WTC11 (cell line): ENCODE measurements at regions not wholly inside any gene's neighbourhood (a gene's known extent, or its start where the extent isn't known, plus 50 kb on each side); places are given as distances from the start of the nearest gene placed in this dataset.

ENCODE experiments used
- ATAC-seq: fragments of 200-7000 bp; cut with Tn5 transposase; 2 replicates; pipeline ENCODE4 v1.10.0; 2021; ENCODE audit warnings: mild to moderate bottlenecking, moderate library complexity
- CTCF ChIA-PET: fragments of 300-600 bp; sonication (Branson Sonifier 250); formaldehyde crosslinking; loops from one replicate; lab custom pipeline; 2021; ENCODE audit warnings: antibody characterized with exemption; lab: Charles Lee
- POLR2A ChIA-PET: fragments of 350-600 bp; sonication (Branson Sonifier 250); formaldehyde crosslinking; loops from one replicate; lab custom pipeline; 2021; ENCODE audit warnings: antibody characterized with exemption; lab: Charles Lee
- DNase-seq: peaks from one replicate; pipeline ENCODE4 v3.0.0; 2021; ENCODE audit warnings: low spot score
- H3K27ac Mint-ChIP-seq: 2 replicates; pipeline ENCODE4 v1.8.0; 2021; ENCODE audit warnings: mixed read lengths
- H3K27me3 Mint-ChIP-seq: 2 replicates; pipeline ENCODE4 v1.8.0; 2021; ENCODE audit warnings: low read depth, mild to moderate bottlenecking, moderate library complexity, mixed read lengths
- H3K36me3 Mint-ChIP-seq: 2 replicates; pipeline ENCODE4 v1.8.0; 2021; ENCODE audit warnings: mixed read lengths
- H3K4me1 Mint-ChIP-seq: 2 replicates; pipeline ENCODE4 v1.8.0; 2022; ENCODE audit warnings: mixed read lengths
- H3K4me3 Mint-ChIP-seq: 2 replicates; pipeline ENCODE4 v1.8.0; 2021; ENCODE audit warnings: mild to moderate bottlenecking, moderate library complexity, mixed read lengths
- H3K9me3 Mint-ChIP-seq: 2 replicates; pipeline ENCODE4 v1.8.0; 2021; ENCODE audit warnings: mixed read lengths
- CREM ChIP-seq: sonication (generic); formaldehyde crosslinking; IDR thresholded peaks from 2 replicates; pipeline ENCODE4 v1.8.1; 2022; ENCODE audit warnings: mild to moderate bottlenecking, missing genetic modification reagents, moderate library complexity
- ELF4 ChIP-seq: sonication (generic); formaldehyde crosslinking; IDR thresholded peaks from 2 replicates; pipeline ENCODE4 v1.8.1; 2022; ENCODE audit warnings: low read depth, mild to moderate bottlenecking, moderate library complexity, missing genetic modification reagents
- EMX1 ChIP-seq: fragments of 250-450 bp; sonication (Bioruptor Pico); IDR thresholded peaks from 2 replicates; pipeline ENCODE4 v1.8.0; 2021; ENCODE audit warnings: mild to moderate bottlenecking
- FOXJ3 ChIP-seq: sonication (generic); formaldehyde crosslinking; IDR thresholded peaks from 2 replicates; pipeline ENCODE4 v1.9.0; 2021; ENCODE audit warnings: missing genetic modification reagents, mild to moderate bottlenecking, borderline replicate concordance
- GRHL2 ChIP-seq: fragments of 250-450 bp; sonication (Bioruptor Pico); IDR thresholded peaks from 2 replicates; pipeline ENCODE4 v1.8.0; 2022; ENCODE audit warnings: mild to moderate bottlenecking, moderate library complexity; ENCODE audit not compliant: insufficient replicate concordance, severe bottlenecking
- GTF2I ChIP-seq: fragments of 250-450 bp; sonication (Bioruptor Pico); conservative IDR thresholded peaks from 2 replicates; pipeline ENCODE4 v1.4.0; 2021; ENCODE audit warnings: mild to moderate bottlenecking
- NFATC4 ChIP-seq: fragments of 250-450 bp; sonication (Bioruptor Pico); IDR thresholded peaks from 2 replicates; pipeline ENCODE4 v1.9.0; 2021; ENCODE audit warnings: mild to moderate bottlenecking
- NFYB ChIP-seq: sonication (generic); formaldehyde crosslinking; conservative IDR thresholded peaks from 2 replicates; pipeline ENCODE4 v1.8.0; 2022; ENCODE audit warnings: low read depth, missing genetic modification reagents
- OVOL2 ChIP-seq: fragments of 250-450 bp; sonication (Bioruptor Pico); IDR thresholded peaks from 2 replicates; pipeline ENCODE4 v1.9.0; 2021; ENCODE audit warnings: mild to moderate bottlenecking, borderline replicate concordance
- RELA ChIP-seq: sonication (generic); formaldehyde crosslinking; IDR thresholded peaks from 2 replicates; pipeline ENCODE4 v1.8.1; 2022; ENCODE audit warnings: missing genetic modification reagents, mild to moderate bottlenecking, borderline replicate concordance
- ZNF219 ChIP-seq: sonication (generic); formaldehyde crosslinking; IDR thresholded peaks from 2 replicates; pipeline ENCODE4 v1.8.0; 2023; ENCODE audit warnings: missing genetic modification reagents, mild to moderate bottlenecking, borderline replicate concordance
- ZNF263 ChIP-seq: sonication (generic); formaldehyde crosslinking; IDR thresholded peaks from 2 replicates; pipeline ENCODE4 v1.8.1; 2022; ENCODE audit warnings: low read depth, mild to moderate bottlenecking, moderate library complexity, missing genetic modification reagents
- TF ChIP-seq, protein P1 (sequence below): sonication (generic); formaldehyde crosslinking; IDR thresholded peaks from 2 replicates; pipeline ENCODE4 v1.8.1; 2023; ENCODE audit warnings: mild to moderate bottlenecking, missing genetic modification reagents, moderate library complexity
- TF ChIP-seq, protein P2 (sequence below): sonication (generic); formaldehyde crosslinking; IDR thresholded peaks from 2 replicates; pipeline ENCODE4 v1.8.0; 2022; ENCODE audit warnings: mild to moderate bottlenecking, missing genetic modification reagents
- TF ChIP-seq, protein P3 (sequence below): sonication (generic); formaldehyde crosslinking; IDR thresholded peaks from 2 replicates; pipeline ENCODE4 v1.8.1; 2022; ENCODE audit warnings: low read depth, mild to moderate bottlenecking, moderate library complexity, missing genetic modification reagents, borderline replicate concordance
- TF ChIP-seq, protein P4 (sequence below): fragments of 250-450 bp; sonication (Bioruptor Pico); IDR thresholded peaks from 2 replicates; pipeline ENCODE4 v1.9.0; 2021; ENCODE audit warnings: mild to moderate bottlenecking
- TF ChIP-seq, protein P5 (sequence below): fragments of 250-450 bp; sonication (Bioruptor Pico); IDR thresholded peaks from 2 replicates; pipeline ENCODE4 v1.8.0; 2021; ENCODE audit warnings: mild to moderate bottlenecking
- TF ChIP-seq, protein P6 (sequence below): sonication (generic); formaldehyde crosslinking; IDR thresholded peaks from 2 replicates; pipeline ENCODE4 v1.8.0; 2022; ENCODE audit warnings: missing genetic modification reagents
- TF ChIP-seq, protein P7 (sequence below): sonication (generic); formaldehyde crosslinking; IDR thresholded peaks from 2 replicates; pipeline ENCODE4 v1.8.1; 2022; ENCODE audit warnings: low read depth, missing genetic modification reagents, borderline replicate concordance
- TF ChIP-seq, protein P8 (sequence below): sonication (generic); formaldehyde crosslinking; IDR thresholded peaks from 2 replicates; pipeline ENCODE4 v1.8.1; 2022; ENCODE audit warnings: missing genetic modification reagents, borderline replicate concordance

DNA sequence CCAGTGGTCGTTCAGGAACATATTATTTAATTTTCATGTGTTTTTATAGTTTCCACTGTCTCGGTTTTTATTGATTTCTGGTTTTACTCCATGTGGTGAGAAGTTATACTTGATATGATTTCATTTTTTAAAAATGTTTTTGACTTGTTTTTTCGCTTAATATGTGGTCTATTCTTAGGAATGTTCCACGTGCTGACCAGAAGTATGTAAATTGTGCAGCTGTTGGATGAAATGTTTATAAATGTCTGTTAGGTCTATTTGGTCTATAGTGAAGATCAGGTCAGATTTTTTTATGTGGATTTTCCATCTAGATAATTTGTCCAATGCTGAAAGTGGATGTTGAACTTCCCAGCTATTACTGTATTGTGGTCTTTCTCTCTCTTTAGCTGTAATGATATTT lies 433.8 kb upstream of the MIS18BP1 start (continued):
- TF ChIP-seq, protein P1, sequence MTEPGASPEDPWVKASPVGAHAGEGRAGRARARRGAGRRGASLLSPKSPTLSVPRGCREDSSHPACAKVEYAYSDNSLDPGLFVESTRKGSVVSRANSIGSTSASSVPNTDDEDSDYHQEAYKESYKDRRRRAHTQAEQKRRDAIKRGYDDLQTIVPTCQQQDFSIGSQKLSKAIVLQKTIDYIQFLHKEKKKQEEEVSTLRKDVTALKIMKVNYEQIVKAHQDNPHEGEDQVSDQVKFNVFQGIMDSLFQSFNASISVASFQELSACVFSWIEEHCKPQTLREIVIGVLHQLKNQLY = no peak
- TF ChIP-seq EMX1 (CRISPR knock-in tag) (no peak), CREM (CRISPR knock-in tag) (no peak), NFATC4 (CRISPR knock-in tag) (no peak)
- TF ChIP-seq, all 79 proteins: peak for 0

DNA sequence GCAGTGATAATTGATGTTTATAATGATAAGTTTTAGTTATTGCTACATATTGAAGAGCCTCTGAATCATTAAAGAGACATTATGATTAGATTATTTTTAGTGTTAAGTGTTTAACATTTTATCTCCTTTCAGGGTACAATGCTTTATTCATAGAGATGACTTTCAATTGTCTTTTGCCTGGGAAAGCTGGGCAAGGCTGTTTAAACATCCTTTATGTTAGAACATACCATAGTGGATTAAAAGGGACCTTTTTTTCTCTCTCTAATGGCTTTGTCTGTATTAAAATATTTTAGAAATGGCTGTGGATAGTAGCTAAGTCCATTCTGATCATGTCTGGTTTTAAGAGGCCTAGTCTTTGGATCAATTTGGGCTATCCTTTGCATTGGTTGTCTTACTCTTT lies 427.5 kb upstream of the MIS18BP1 start:
- Mint-ChIP-seq H3K27ac (no peak overlapping the region), H3K27me3 (no peaks in the 10 kb centered on the region), H3K4me3 (no peak overlapping the region), H3K9me3 (peaks cover 43% of the 10 kb centered on the region), H3K36me3 (no peaks in the 10 kb centered on the region; the same call in 1 of the 2 replicates), H3K4me1 (no peaks in the 10 kb centered on the region)
- no peak for TF ChIP-seq EMX1 (CRISPR knock-in tag)
- no peak for TF ChIP-seq GRHL2 (CRISPR knock-in tag)
- no peak for TF ChIP-seq OVOL2 (CRISPR knock-in tag)
- TF ChIP-seq RELA = no peak
- TF ChIP-seq FOXJ3 (CRISPR knock-in tag) = no peak
- TF ChIP-seq, protein P2, sequence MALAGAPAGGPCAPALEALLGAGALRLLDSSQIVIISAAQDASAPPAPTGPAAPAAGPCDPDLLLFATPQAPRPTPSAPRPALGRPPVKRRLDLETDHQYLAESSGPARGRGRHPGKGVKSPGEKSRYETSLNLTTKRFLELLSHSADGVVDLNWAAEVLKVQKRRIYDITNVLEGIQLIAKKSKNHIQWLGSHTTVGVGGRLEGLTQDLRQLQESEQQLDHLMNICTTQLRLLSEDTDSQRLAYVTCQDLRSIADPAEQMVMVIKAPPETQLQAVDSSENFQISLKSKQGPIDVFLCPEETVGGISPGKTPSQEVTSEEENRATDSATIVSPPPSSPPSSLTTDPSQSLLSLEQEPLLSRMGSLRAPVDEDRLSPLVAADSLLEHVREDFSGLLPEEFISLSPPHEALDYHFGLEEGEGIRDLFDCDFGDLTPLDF = no peak
- TF ChIP-seq, protein P3, sequence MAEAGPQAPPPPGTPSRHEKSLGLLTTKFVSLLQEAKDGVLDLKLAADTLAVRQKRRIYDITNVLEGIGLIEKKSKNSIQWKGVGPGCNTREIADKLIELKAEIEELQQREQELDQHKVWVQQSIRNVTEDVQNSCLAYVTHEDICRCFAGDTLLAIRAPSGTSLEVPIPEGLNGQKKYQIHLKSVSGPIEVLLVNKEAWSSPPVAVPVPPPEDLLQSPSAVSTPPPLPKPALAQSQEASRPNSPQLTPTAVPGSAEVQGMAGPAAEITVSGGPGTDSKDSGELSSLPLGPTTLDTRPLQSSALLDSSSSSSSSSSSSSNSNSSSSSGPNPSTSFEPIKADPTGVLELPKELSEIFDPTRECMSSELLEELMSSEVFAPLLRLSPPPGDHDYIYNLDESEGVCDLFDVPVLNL (CRISPR knock-in tag) = no peak
- no peak for TF ChIP-seq GTF2I (CRISPR knock-in tag)
- TF ChIP-seq, protein P4, sequence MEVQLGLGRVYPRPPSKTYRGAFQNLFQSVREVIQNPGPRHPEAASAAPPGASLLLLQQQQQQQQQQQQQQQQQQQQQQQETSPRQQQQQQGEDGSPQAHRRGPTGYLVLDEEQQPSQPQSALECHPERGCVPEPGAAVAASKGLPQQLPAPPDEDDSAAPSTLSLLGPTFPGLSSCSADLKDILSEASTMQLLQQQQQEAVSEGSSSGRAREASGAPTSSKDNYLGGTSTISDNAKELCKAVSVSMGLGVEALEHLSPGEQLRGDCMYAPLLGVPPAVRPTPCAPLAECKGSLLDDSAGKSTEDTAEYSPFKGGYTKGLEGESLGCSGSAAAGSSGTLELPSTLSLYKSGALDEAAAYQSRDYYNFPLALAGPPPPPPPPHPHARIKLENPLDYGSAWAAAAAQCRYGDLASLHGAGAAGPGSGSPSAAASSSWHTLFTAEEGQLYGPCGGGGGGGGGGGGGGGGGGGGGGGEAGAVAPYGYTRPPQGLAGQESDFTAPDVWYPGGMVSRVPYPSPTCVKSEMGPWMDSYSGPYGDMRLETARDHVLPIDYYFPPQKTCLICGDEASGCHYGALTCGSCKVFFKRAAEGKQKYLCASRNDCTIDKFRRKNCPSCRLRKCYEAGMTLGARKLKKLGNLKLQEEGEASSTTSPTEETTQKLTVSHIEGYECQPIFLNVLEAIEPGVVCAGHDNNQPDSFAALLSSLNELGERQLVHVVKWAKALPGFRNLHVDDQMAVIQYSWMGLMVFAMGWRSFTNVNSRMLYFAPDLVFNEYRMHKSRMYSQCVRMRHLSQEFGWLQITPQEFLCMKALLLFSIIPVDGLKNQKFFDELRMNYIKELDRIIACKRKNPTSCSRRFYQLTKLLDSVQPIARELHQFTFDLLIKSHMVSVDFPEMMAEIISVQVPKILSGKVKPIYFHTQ (CRISPR knock-in tag) = no peak
- TF ChIP-seq, protein P5, sequence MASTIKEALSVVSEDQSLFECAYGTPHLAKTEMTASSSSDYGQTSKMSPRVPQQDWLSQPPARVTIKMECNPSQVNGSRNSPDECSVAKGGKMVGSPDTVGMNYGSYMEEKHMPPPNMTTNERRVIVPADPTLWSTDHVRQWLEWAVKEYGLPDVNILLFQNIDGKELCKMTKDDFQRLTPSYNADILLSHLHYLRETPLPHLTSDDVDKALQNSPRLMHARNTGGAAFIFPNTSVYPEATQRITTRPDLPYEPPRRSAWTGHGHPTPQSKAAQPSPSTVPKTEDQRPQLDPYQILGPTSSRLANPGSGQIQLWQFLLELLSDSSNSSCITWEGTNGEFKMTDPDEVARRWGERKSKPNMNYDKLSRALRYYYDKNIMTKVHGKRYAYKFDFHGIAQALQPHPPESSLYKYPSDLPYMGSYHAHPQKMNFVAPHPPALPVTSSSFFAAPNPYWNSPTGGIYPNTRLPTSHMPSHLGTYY (CRISPR knock-in tag) = no peak
- no peak for TF ChIP-seq NFATC4 (CRISPR knock-in tag)
- no peak for TF ChIP-seq ELF4 (CRISPR knock-in tag)
- POLR2A ChIA-PET = no interaction called here
- ATAC-seq (no peak), DNase-seq (no peak)
- CTCF ChIA-PET = no interaction called here

DNA sequence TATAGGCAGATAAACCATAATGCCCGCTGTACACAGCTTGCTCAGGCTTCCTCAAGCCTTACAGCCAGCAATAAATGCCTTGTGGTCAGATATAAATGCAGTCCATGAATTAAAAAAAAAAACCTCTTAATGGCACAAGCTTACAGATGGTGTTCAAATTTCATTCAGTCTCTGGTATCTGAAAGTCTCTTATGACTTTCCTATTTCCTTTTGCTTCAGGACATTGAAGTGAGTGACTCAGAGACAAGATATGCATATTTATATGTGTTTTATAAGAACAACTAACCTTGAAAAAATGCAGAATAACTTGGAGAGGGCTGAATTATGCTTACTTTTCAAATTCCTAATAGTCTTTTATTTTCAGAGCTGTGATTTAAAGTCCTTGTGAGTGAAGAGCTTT lies 426.9 kb upstream of the MIS18BP1 start:
- Mint-ChIP-seq H3K36me3 (no peaks in the 10 kb centered on the region; the same call in 1 of the 2 replicates), H3K4me3 (no peak overlapping the region), H3K27ac (no peak overlapping the region), H3K9me3 (peaks cover 41% of the 10 kb centered on the region), H3K4me1 (no peaks in the 10 kb centered on the region), H3K27me3 (no peaks in the 10 kb centered on the region)
- no peak for ATAC-seq
- ChIA-PET POLR2A (no interaction called here), CTCF (no interaction called here)
- no peak for DNase-seq
- TF ChIP-seq ZNF263 (CRISPR knock-in tag) (no peak), NFYB (CRISPR knock-in tag) (no peak), ZNF219 (CRISPR knock-in tag) (no peak)
- TF ChIP-seq, protein P6, sequence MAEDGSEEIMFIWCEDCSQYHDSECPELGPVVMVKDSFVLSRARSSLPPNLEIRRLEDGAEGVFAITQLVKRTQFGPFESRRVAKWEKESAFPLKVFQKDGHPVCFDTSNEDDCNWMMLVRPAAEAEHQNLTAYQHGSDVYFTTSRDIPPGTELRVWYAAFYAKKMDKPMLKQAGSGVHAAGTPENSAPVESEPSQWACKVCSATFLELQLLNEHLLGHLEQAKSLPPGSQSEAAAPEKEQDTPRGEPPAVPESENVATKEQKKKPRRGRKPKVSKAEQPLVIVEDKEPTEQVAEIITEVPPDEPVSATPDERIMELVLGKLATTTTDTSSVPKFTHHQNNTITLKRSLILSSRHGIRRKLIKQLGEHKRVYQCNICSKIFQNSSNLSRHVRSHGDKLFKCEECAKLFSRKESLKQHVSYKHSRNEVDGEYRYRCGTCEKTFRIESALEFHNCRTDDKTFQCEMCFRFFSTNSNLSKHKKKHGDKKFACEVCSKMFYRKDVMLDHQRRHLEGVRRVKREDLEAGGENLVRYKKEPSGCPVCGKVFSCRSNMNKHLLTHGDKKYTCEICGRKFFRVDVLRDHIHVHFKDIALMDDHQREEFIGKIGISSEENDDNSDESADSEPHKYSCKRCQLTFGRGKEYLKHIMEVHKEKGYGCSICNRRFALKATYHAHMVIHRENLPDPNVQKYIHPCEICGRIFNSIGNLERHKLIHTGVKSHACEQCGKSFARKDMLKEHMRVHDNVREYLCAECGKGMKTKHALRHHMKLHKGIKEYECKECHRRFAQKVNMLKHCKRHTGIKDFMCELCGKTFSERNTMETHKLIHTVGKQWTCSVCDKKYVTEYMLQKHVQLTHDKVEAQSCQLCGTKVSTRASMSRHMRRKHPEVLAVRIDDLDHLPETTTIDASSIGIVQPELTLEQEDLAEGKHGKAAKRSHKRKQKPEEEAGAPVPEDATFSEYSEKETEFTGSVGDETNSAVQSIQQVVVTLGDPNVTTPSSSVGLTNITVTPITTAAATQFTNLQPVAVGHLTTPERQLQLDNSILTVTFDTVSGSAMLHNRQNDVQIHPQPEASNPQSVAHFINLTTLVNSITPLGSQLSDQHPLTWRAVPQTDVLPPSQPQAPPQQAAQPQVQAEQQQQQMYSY (CRISPR knock-in tag) = no peak
- TF ChIP-seq, protein P7, sequence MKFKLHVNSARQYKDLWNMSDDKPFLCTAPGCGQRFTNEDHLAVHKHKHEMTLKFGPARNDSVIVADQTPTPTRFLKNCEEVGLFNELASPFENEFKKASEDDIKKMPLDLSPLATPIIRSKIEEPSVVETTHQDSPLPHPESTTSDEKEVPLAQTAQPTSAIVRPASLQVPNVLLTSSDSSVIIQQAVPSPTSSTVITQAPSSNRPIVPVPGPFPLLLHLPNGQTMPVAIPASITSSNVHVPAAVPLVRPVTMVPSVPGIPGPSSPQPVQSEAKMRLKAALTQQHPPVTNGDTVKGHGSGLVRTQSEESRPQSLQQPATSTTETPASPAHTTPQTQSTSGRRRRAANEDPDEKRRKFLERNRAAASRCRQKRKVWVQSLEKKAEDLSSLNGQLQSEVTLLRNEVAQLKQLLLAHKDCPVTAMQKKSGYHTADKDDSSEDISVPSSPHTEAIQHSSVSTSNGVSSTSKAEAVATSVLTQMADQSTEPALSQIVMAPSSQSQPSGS = no peak
- TF ChIP-seq, protein P8, sequence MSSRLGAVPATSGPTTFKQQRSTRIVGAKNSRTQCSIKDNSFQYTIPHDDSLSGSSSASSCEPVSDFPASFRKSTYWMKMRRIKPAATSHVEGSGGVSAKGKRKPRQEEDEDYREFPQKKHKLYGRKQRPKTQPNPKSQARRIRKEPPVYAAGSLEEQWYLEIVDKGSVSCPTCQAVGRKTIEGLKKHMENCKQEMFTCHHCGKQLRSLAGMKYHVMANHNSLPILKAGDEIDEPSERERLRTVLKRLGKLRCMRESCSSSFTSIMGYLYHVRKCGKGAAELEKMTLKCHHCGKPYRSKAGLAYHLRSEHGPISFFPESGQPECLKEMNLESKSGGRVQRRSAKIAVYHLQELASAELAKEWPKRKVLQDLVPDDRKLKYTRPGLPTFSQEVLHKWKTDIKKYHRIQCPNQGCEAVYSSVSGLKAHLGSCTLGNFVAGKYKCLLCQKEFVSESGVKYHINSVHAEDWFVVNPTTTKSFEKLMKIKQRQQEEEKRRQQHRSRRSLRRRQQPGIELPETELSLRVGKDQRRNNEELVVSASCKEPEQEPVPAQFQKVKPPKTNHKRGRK (CRISPR knock-in tag) = no peak
